Calu3 (cell line): ENCODE measurements at regions not wholly inside any gene's neighbourhood (a gene's known extent, or its start where the extent isn't known, plus 50 kb on each side); places are given as distances from the start of the nearest gene placed in this dataset.

Experiments used
- BruUV-seq: library from RNA; stranded (reverse); fragments of 400-500 nt; replicated peaks from 2 replicates; lab custom pipeline; 2021; lab: Mats Ljungman, UMichigan
- CTCF ChIA-PET: fragments of 300-600 bp; sonication (Branson Sonifier 250); formaldehyde crosslinking; loops from one replicate; lab custom pipeline; 2022; ENCODE audit warnings: antibody characterized with exemption; lab: Charles Lee
- DNase-seq: peaks from one replicate; pipeline ENCODE4 v3.0.0; 2022
- H3K27ac Mint-ChIP-seq: one replicate; pipeline ENCODE4 v1.8.0; 2022; ENCODE audit warnings: mixed read lengths; ENCODE audit not compliant: unreplicated experiment
- H3K27me3 Mint-ChIP-seq: one replicate; pipeline ENCODE4 v1.8.0; 2022; ENCODE audit warnings: mixed read lengths; ENCODE audit not compliant: unreplicated experiment
- H3K36me3 Mint-ChIP-seq: one replicate; pipeline ENCODE4 v1.8.0; 2022; ENCODE audit warnings: mild to moderate bottlenecking, moderate library complexity, mixed read lengths; ENCODE audit not compliant: insufficient read depth, unreplicated experiment
- H3K4me1 Mint-ChIP-seq: one replicate; pipeline ENCODE4 v1.8.0; 2022; ENCODE audit warnings: mild to moderate bottlenecking, low read depth, mixed read lengths; ENCODE audit not compliant: unreplicated experiment
- H3K4me3 Mint-ChIP-seq: one replicate; pipeline ENCODE4 v1.8.0; 2022; ENCODE audit warnings: mild to moderate bottlenecking, low read depth, moderate library complexity, mixed read lengths; ENCODE audit not compliant: unreplicated experiment
- H3K9me3 Mint-ChIP-seq: one replicate; pipeline ENCODE4 v1.8.0; 2022; ENCODE audit warnings: low read depth, mixed read lengths; ENCODE audit not compliant: unreplicated experiment
- CTCF ChIP-seq: fragments of 200-600 bp; IDR thresholded peaks from one replicate; pipeline ENCODE4 v1.8.0; 2022; ENCODE audit warnings: antibody characterized with exemption; ENCODE audit not compliant: unreplicated experiment
- intact Hi-C: fragments of 100-400 bp; cut with micrococcal nuclease; formaldehyde crosslinking; loops from one replicate; pipeline ENCODE4 v1.10.0; 2022; ENCODE audit not compliant: unreplicated experiment

GRCh38 chr3:82306189-82306588 lies 544.7 kb upstream of the GBE1 start:
- CTCF ChIA-PET: no interaction called here

GRCh38 chr3:82294609-82295008 lies 533.2 kb upstream of the GBE1 start:
- Mint-ChIP-seq H3K27ac (no peak overlapping the region), H3K9me3 (no peaks in the 10 kb centered on the region), H3K36me3 (no peaks in the 10 kb centered on the region), H3K27me3 (no peaks in the 10 kb centered on the region), H3K4me3 (no peak overlapping the region), H3K4me1 (no peaks in the 10 kb centered on the region)
- BruUV-seq: no TSS peak
- TF ChIP-seq CTCF: no peak
- CTCF ChIA-PET: no interaction called here
- DNase-seq: no peak
- intact Hi-C loops: no loop called here

More at GRCh38 chr3:82306189-82306588, 544.7 kb upstream of the GBE1 start:
- Mint-ChIP-seq H3K27ac (no peak overlapping the region), H3K4me3 (no peak overlapping the region), H3K4me1 (no peaks in the 10 kb centered on the region), H3K36me3 (no peaks in the 10 kb centered on the region), H3K9me3 (peaks cover 7% of the 10 kb centered on the region), H3K27me3 (no peaks in the 10 kb centered on the region)
- intact Hi-C loops: no loop called here
- BruUV-seq: no TSS peak
- DNase-seq: no peak
- TF ChIP-seq CTCF: no peak

GRCh38 chr3:82293867-82294266 lies 532.4 kb upstream of the GBE1 start:
- no peaks in the 10 kb centered on the region for H3K36me3 Mint-ChIP-seq
- TF ChIP-seq CTCF: no peak
- no peaks in the 10 kb centered on the region for H3K9me3 Mint-ChIP-seq
- H3K4me3 Mint-ChIP-seq: no peak overlapping the region
- DNase-seq: no peak
- no peak overlapping the region for H3K27ac Mint-ChIP-seq
- CTCF ChIA-PET: interaction anchor here (0.5 kb wide), 1 partner anchor 628 kb away, joined by 5 read pairs; no protein-coding TSS in a partner anchor
- no TSS peak for BruUV-seq
- no peaks in the 10 kb centered on the region for H3K27me3 Mint-ChIP-seq
- H3K4me1 Mint-ChIP-seq: no peaks in the 10 kb centered on the region
- intact Hi-C loops: no loop called here

- Mint-ChIP-seq H3K36me3 (no peaks in the 10 kb centered on the region), H3K9me3 (no peaks in the 10 kb centered on the region), H3K27me3 (no peaks in the 10 kb centered on the region), H3K27ac (no peak overlapping the region), H3K4me3 (no peak overlapping the region), H3K4me1 (no peaks in the 10 kb centered on the region)
- CTCF ChIA-PET: interaction anchor here (0.5 kb wide), 1 partner anchor 628 kb away, joined by 5 read pairs; no protein-coding TSS in a partner anchor
- DNase-seq: no peak
- TF ChIP-seq CTCF: no peak
- intact Hi-C loops: no loop called here
- BruUV-seq: no TSS peak
Measured at GRCh38 chr3:82293435-82293834, 532.0 kb upstream of the GBE1 start.
